ENCODE measurements at regions not wholly inside any gene's neighbourhood (a gene's known extent, or its start where the extent isn't known, plus 50 kb on each side); places are given as distances from the start of the nearest gene placed in this dataset.

DNA sequence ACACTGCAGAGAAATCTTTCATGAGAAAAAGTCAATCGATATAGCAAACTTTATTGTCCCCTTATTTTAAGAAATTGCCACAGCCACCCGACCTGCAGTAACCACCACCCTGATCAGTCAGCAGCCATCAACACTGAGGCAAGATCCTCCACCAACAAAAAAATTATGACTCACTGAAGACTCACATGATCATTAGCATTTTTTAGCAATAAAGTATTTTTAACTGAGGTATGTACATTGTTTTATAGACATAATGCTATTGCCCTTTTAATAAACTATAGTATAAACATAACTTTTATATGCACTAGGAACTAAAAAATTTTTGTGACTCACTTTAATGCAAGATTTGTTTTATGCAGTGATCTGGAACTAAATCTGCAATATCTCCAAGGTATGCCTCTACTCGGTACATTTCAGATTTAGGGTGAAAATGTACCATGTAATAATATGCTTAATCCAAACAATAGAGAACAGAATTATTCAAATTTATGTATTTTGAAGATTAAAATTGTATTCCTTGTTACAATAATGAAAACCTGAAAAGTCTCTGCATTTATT lies 79.2 kb upstream of the CEP126 start:
- TF ChIP-seq CEBPB (IDR thresholded peaks at IDR 0.05), result no peak
- no peak for TF ChIP-seq CREB1 (IDR thresholded peaks at IDR 0.05; ENCODE audit: low read depth)
- no peak for TF ChIP-seq EGR1 (IDR thresholded peaks at IDR 0.05)
- no peak for TF ChIP-seq EP300 (IDR thresholded peaks at IDR 0.05; ENCODE audit: borderline replicate concordance)
- TF ChIP-seq, protein P1, sequence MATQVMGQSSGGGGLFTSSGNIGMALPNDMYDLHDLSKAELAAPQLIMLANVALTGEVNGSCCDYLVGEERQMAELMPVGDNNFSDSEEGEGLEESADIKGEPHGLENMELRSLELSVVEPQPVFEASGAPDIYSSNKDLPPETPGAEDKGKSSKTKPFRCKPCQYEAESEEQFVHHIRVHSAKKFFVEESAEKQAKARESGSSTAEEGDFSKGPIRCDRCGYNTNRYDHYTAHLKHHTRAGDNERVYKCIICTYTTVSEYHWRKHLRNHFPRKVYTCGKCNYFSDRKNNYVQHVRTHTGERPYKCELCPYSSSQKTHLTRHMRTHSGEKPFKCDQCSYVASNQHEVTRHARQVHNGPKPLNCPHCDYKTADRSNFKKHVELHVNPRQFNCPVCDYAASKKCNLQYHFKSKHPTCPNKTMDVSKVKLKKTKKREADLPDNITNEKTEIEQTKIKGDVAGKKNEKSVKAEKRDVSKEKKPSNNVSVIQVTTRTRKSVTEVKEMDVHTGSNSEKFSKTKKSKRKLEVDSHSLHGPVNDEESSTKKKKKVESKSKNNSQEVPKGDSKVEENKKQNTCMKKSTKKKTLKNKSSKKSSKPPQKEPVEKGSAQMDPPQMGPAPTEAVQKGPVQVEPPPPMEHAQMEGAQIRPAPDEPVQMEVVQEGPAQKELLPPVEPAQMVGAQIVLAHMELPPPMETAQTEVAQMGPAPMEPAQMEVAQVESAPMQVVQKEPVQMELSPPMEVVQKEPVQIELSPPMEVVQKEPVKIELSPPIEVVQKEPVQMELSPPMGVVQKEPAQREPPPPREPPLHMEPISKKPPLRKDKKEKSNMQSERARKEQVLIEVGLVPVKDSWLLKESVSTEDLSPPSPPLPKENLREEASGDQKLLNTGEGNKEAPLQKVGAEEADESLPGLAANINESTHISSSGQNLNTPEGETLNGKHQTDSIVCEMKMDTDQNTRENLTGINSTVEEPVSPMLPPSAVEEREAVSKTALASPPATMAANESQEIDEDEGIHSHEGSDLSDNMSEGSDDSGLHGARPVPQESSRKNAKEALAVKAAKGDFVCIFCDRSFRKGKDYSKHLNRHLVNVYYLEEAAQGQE (IDR thresholded peaks at IDR 0.05; ENCODE audit: low read depth), result no peak
- TF ChIP-seq TAF1 (IDR thresholded peaks at IDR 0.05; ENCODE audit: low read depth), result no peak
- TF ChIP-seq NFIC (IDR thresholded peaks at IDR 0.05), result no peak
- no peak for TF ChIP-seq YY1 (IDR thresholded peaks at IDR 0.05; ENCODE audit: low read depth)

- TF ChIP-seq, protein P1 (IDR thresholded peaks at IDR 0.05; ENCODE audit: low read depth), result no peak
- no peak for TF ChIP-seq TAF1 (IDR thresholded peaks at IDR 0.05; ENCODE audit: low read depth)
- TF ChIP-seq, protein P2, sequence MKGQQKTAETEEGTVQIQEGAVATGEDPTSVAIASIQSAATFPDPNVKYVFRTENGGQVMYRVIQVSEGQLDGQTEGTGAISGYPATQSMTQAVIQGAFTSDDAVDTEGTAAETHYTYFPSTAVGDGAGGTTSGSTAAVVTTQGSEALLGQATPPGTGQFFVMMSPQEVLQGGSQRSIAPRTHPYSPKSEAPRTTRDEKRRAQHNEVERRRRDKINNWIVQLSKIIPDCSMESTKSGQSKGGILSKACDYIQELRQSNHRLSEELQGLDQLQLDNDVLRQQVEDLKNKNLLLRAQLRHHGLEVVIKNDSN (IDR thresholded peaks at IDR 0.05), result no peak
- TF ChIP-seq TCF12 (IDR thresholded peaks at IDR 0.05; ENCODE audit: low read depth), result no peak
- TF ChIP-seq CEBPB (IDR thresholded peaks at IDR 0.05), result no peak
- TF ChIP-seq NFIC (IDR thresholded peaks at IDR 0.05), result no peak
- no peak for TF ChIP-seq RAD21 (IDR thresholded peaks at IDR 0.05; ENCODE audit: low read depth)
- no peak for TF ChIP-seq CREB1 (IDR thresholded peaks at IDR 0.05; ENCODE audit: low read depth)
Measured at GRCh38 chr11:101825531-101825930, 89.3 kb upstream of the CEP126 start.

- TF ChIP-seq FOXM1 (IDR thresholded peaks at IDR 0.05; ENCODE audit: borderline replicate concordance, low read depth) (no peak), CEBPB (IDR thresholded peaks at IDR 0.05) (no peak), CREB1 (IDR thresholded peaks at IDR 0.05; ENCODE audit: low read depth) (no peak), EP300 (IDR thresholded peaks at IDR 0.05; ENCODE audit: borderline replicate concordance) (no peak), NFIC (IDR thresholded peaks at IDR 0.05) (no peak), RAD21 (IDR thresholded peaks at IDR 0.05; ENCODE audit: low read depth) (no peak), MAX (IDR thresholded peaks at IDR 0.05) (no peak), YY1 (IDR thresholded peaks at IDR 0.05; ENCODE audit: low read depth) (no peak), TCF12 (IDR thresholded peaks at IDR 0.05; ENCODE audit: low read depth) (no peak), ZBTB7A (IDR thresholded peaks at IDR 0.05; ENCODE audit: low read depth) (no peak), EGR1 (IDR thresholded peaks at IDR 0.05) (no peak), TAF1 (IDR thresholded peaks at IDR 0.05; ENCODE audit: low read depth) (no peak), TEAD4 (IDR thresholded peaks at IDR 0.05) (no peak)
- TF ChIP-seq, protein P2 (IDR thresholded peaks at IDR 0.05), result no peak
- TF ChIP-seq, protein P1 (IDR thresholded peaks at IDR 0.05; ENCODE audit: low read depth), result no peak
Measured at GRCh38 chr11:101817581-101817980, 97.2 kb upstream of the CEP126 start.

DNA sequence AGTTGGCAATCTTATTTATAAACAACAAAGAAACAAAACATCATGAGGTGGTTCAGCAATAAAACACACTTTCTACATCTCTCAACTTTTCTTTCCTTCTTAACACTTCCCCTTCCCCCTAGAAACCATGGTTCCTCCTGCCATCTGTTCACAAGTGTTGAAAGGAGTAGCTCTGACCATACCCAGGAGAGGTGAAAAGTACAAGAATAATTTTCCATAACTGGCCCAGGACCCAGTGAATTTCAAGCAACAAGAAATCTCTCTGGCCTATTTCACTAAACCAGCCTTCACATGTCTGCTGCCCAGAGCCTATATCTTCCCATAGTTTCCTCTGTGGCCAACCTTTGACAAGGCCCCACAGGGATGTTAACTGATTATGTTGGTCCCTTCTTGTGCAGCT lies 98.2 kb upstream of the CEP126 start:
- TF ChIP-seq RAD21 (IDR thresholded peaks at IDR 0.05; ENCODE audit: low read depth), result no peak
- TF ChIP-seq, protein P1 (IDR thresholded peaks at IDR 0.05; ENCODE audit: low read depth), result no peak
- no peak for TF ChIP-seq CEBPB (IDR thresholded peaks at IDR 0.05)
- no peak for TF ChIP-seq TAF1 (IDR thresholded peaks at IDR 0.05; ENCODE audit: low read depth)
- no peak for TF ChIP-seq EP300 (IDR thresholded peaks at IDR 0.05; ENCODE audit: borderline replicate concordance)
- no peak for TF ChIP-seq TEAD4 (IDR thresholded peaks at IDR 0.05)
- no peak for TF ChIP-seq YY1 (IDR thresholded peaks at IDR 0.05; ENCODE audit: low read depth)
- no peak for TF ChIP-seq ZBTB7A (IDR thresholded peaks at IDR 0.05; ENCODE audit: low read depth)
- no peak for TF ChIP-seq NFIC (IDR thresholded peaks at IDR 0.05)
- no peak for TF ChIP-seq CREB1 (IDR thresholded peaks at IDR 0.05; ENCODE audit: low read depth)
- TF ChIP-seq TCF12 (IDR thresholded peaks at IDR 0.05; ENCODE audit: low read depth), result no peak
- TF ChIP-seq, protein P2 (IDR thresholded peaks at IDR 0.05), result no peak
- no peak for TF ChIP-seq MAX (IDR thresholded peaks at IDR 0.05)
- no peak for TF ChIP-seq FOXM1 (IDR thresholded peaks at IDR 0.05; ENCODE audit: borderline replicate concordance, low read depth)
- TF ChIP-seq EGR1 (IDR thresholded peaks at IDR 0.05), result no peak

Measured in Ishikawa (cell line).